Kasumi-1 (cell line): ENCODE measurements at regions not wholly inside any gene's neighbourhood (a gene's known extent, or its start where the extent isn't known, plus 50 kb on each side); places are given as distances from the start of the nearest gene placed in this dataset.
"Not testable (repeated sequence)": the region's sequence is repeated elsewhere in the genome, so short reads cannot be mapped to it uniquely, and the experiment has no call there.

Source experiments
- DNase-seq, 2 experiments: peaks; one replicate each; lab custom pipeline; 2025; lab: John Stamatoyannopoulos, UW

- DNase-seq = no peak
These were observed 395.6 kb upstream of the PBX1 start for GRCh38 chr1:164163289-164163849.

- DNase-seq = no peak
These were observed 393.5 kb upstream of the PBX1 start for GRCh38 chr1:164165466-164165865.

GRCh38 chr1:164166454-164166853, 392.5 kb upstream of the PBX1 start:
- DNase-seq = not testable (repeated sequence)

- DNase-seq = no peak
These were observed 381.9 kb upstream of the PBX1 start for GRCh38 chr1:164177118-164177517.

GRCh38 chr1:164180824-164181223, 378.2 kb upstream of the PBX1 start:
- DNase-seq = no peak

- DNase-seq = no peak
These were observed 374.9 kb upstream of the PBX1 start for GRCh38 chr1:164183854-164184635.

- no peak for DNase-seq
These were observed 372.1 kb upstream of the PBX1 start for GRCh38 chr1:164186881-164187280.

- no peak for DNase-seq
These were observed 370.5 kb upstream of the PBX1 start for GRCh38 chr1:164188497-164188896.

GRCh38 chr1:164191191-164191590, 367.8 kb upstream of the PBX1 start:
- no peak for DNase-seq

- DNase-seq = no peak
These were observed 348.7 kb upstream of the PBX1 start for GRCh38 chr1:164210211-164210739.

GRCh38 chr1:164223378-164223777, 335.6 kb upstream of the PBX1 start:
- DNase-seq = no peak

- DNase-seq = no peak
These were observed 334.0 kb upstream of the PBX1 start for GRCh38 chr1:164225011-164225410.

GRCh38 chr1:164226977-164227376, 332.0 kb upstream of the PBX1 start:
- DNase-seq = no peak

- DNase-seq = no peak
These were observed 330.1 kb upstream of the PBX1 start for GRCh38 chr1:164228928-164229327.

- no peak for DNase-seq
These were observed 325.8 kb upstream of the PBX1 start for GRCh38 chr1:164233149-164233548.

GRCh38 chr1:164240081-164240480, 318.9 kb upstream of the PBX1 start:
- no peak for DNase-seq

- no peak for DNase-seq
These were observed 308.6 kb upstream of the PBX1 start for GRCh38 chr1:164250365-164250764.

- no peak for DNase-seq
These were observed 302.5 kb upstream of the PBX1 start for GRCh38 chr1:164256456-164256855.

GRCh38 chr1:164261691-164262240, 297.2 kb upstream of the PBX1 start:
- no peak for DNase-seq

GRCh38 chr1:164263540-164263939, 295.4 kb upstream of the PBX1 start:
- no peak for DNase-seq

GRCh38 chr1:164265232-164265631, 293.8 kb upstream of the PBX1 start:
- DNase-seq = no peak

GRCh38 chr1:164272156-164272555, 286.8 kb upstream of the PBX1 start:
- no peak for DNase-seq

GRCh38 chr1:164296172-164296571, 262.8 kb upstream of the PBX1 start:
- DNase-seq = no peak
